ENCODE measurements at regions not wholly inside any gene's neighbourhood (a gene's known extent, or its start where the extent isn't known, plus 50 kb on each side); places are given as distances from the start of the nearest gene placed in this dataset.

- no peak for TF ChIP-seq CREM (IDR thresholded peaks at IDR 0.05)
- no peak for TF ChIP-seq CREM (CRISPR knock-in tag; IDR thresholded peaks at IDR 0.05)
- TF ChIP-seq POLR2A (IDR thresholded peaks at IDR 0.05; ENCODE audit: insufficient read depth in 1 of 2, low read depth in 2 of 2, low read length in 2 of 2): no peak
- no peak for TF ChIP-seq ZNF75D (CRISPR knock-in tag; IDR thresholded peaks at IDR 0.05; ENCODE audit: borderline replicate concordance)
- no peak for TF ChIP-seq HOMEZ (CRISPR knock-in tag; IDR thresholded peaks at IDR 0.05; ENCODE audit: low read depth)
- no peak for TF ChIP-seq ZNF816 (CRISPR knock-in tag; IDR thresholded peaks at IDR 0.05; ENCODE audit: borderline replicate concordance)
- no peak for TF ChIP-seq ZNF792 (CRISPR knock-in tag; IDR thresholded peaks at IDR 0.05)
- TF ChIP-seq TARDBP (CRISPR knock-in tag; IDR thresholded peaks at IDR 0.05): no peak
- TF ChIP-seq NR2C2 (CRISPR knock-in tag; IDR thresholded peaks at IDR 0.05; ENCODE audit: borderline replicate concordance): no peak
- TF ChIP-seq, protein P1, sequence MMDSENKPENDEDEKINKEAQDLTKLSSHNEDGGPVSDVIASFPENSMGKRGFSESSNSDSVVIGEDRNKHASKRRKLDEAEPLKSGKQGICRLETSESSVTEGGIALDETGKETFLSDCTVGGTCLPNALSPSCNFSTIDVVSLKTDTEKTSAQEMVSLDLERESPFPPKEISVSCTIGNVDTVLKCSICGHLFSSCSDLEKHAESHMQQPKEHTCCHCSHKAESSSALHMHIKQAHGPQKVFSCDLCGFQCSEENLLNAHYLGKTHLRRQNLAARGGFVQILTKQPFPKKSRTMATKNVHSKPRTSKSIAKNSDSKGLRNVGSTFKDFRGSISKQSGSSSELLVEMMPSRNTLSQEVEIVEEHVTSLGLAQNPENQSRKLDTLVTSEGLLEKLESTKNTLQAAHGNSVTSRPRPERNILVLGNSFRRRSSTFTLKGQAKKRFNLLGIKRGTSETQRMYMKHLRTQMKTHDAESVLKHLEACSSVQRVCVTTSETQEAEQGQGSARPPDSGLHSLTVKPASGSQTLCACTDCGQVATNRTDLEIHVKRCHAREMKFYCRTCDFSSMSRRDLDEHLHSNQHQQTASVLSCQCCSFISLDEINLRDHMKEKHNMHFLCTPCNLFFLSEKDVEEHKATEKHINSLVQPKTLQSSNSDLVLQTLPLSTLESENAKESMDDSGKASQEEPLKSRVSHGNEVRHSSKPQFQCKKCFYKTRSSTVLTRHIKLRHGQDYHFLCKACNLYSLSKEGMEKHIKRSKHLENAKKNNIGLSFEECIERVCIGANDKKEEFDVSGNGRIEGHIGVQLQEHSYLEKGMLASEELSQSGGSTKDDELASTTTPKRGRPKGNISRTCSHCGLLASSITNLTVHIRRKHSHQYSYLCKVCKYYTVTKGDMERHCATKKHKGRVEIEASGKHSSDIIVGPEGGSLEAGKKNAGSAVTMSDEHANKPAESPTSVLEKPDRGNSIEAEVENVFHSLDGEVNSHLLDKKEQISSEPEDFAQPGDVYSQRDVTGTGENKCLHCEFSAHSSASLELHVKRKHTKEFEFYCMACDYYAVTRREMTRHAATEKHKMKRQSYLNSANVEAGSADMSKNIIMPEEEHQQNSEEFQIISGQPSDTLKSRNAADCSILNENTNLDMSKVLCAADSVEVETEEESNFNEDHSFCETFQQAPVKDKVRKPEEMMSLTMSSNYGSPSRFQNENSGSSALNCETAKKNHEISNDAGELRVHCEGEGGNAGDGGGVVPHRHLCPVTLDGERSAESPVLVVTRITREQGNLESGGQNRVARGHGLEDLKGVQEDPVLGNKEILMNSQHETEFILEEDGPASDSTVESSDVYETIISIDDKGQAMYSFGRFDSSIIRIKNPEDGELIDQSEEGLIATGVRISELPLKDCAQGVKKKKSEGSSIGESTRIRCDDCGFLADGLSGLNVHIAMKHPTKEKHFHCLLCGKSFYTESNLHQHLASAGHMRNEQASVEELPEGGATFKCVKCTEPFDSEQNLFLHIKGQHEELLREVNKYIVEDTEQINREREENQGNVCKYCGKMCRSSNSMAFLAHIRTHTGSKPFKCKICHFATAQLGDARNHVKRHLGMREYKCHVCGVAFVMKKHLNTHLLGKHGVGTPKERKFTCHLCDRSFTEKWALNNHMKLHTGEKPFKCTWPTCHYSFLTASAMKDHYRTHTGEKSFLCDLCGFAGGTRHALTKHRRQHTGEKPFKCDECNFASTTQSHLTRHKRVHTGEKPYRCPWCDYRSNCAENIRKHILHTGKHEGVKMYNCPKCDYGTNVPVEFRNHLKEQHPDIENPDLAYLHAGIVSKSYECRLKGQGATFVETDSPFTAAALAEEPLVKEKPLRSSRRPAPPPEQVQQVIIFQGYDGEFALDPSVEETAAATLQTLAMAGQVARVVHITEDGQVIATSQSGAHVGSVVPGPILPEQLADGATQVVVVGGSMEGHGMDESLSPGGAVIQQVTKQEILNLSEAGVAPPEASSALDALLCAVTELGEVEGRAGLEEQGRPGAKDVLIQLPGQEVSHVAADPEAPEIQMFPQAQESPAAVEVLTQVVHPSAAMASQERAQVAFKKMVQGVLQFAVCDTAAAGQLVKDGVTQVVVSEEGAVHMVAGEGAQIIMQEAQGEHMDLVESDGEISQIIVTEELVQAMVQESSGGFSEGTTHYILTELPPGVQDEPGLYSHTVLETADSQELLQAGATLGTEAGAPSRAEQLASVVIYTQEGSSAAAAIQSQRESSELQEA (CRISPR knock-in tag; IDR thresholded peaks at IDR 0.05; ENCODE audit: not compliant biosample characterization): no peak
Measured at GRCh38 chr4:12956026-12956425, 528.1 kb downstream of the RAB28 start.

All from HepG2 (cell line).